Right lobe of liver (tissue), 6 donors: ENCODE measurements at regions not wholly inside any gene's neighbourhood (a gene's known extent, or its start where the extent isn't known, plus 50 kb on each side); places are given as distances from the start of the nearest gene placed in this dataset.

ENCODE experiments used
- ATAC-seq, 4 donors: fragments of 200-7000 bp; cut with Tn5 transposase; one replicate each; pipeline ENCODE4 v1.9.1; 2020; ENCODE audit warnings: mild to moderate bottlenecking in 4 of 4, moderate library complexity in 4 of 4
- DNase-seq, 3 donors: peaks; one replicate each; pipeline ENCODE4 v3.0.0-alpha.2; 2020
- H3K27ac ChIP-seq, 3 donors: fragments of 200-600 bp; one replicate each; pipeline ENCODE4 v1.8.0; 2022
- H3K27me3 ChIP-seq, 2 donors: fragments of 200-600 bp; one replicate each; pipeline ENCODE4 v1.8.0; 2022
- H3K36me3 ChIP-seq, 4 donors: fragments of 200-600 bp; sonication (generic) in 1 of 4; one replicate each; pipeline versions ENCODE4 v1.5.1 to v1.8.0; 2017 to 2022; ENCODE audit warnings: control low read depth in 1 of 4
- H3K4me1 ChIP-seq, 4 donors: fragments of 200-600 bp; sonication (generic) in 1 of 4; one replicate each; pipeline versions ENCODE4 v1.5.1 to v1.8.0; 2017 to 2022; ENCODE audit warnings: control low read depth in 1 of 4
- H3K4me3 ChIP-seq, 3 donors: fragments of 200-600 bp; one replicate each; pipeline ENCODE4 v1.8.0; 2022
- H3K9me3 ChIP-seq, 4 donors: fragments of 200-600 bp; sonication (generic) in 1 of 4; one replicate each; pipeline versions ENCODE4 v1.5.1 to v1.8.0; 2017 to 2022; ENCODE audit warnings: control low read depth in 1 of 4
- CTCF ChIP-seq, 4 donors: fragments of 200-600 bp in 3 of 4; fragments of 450-650 bp in 1 of 4; IDR thresholded peaks; one replicate each; pipeline versions ENCODE4 v1.5.1 to v1.8.0; 2016 to 2022; ENCODE audit warnings: antibody characterized with exemption in 4 of 4, mild to moderate bottlenecking in 2 of 4
- POLR2A ChIP-seq: fragments of 450-650 bp; IDR thresholded peaks from one replicate; pipeline ENCODE4 v1.6.1; 2017; ENCODE audit warnings: antibody characterized with exemption, mild to moderate bottlenecking
- WGBS: methylation state at CpG from one replicate; pipeline ENCODE4 v1.1.6; 2018; ENCODE audit warnings: low coverage, low lambda C conversion rate; ENCODE audit not compliant: insufficient coverage; ENCODE audit errors: missing lambda C conversion rate; 5-methylcytosine and 5-hydroxymethylcytosine counted together
- intact Hi-C, 2 donors: fragments of 100-400 bp; cut with DNase I; formaldehyde crosslinking; loops; one replicate each; pipeline versions ENCODE4 v1.11.2 to v1.14.1; 2022
- donor health status: DM: no; HTN: yes; CAD: no.
- donor health status: DM: no; HTN: no; CAD: no.
- donor health status: DM: no; HTN: no; CAD: no.
- donor health status: DM: no; HTN: yes; CAD: no.
- donor health status: DM: no; HTN: yes; CAD: no.

GRCh38 chr20:11352041-11352440 lies 565.7 kb upstream of the BTBD3 start:
- no peaks in the 10 kb centered on the region for H3K27me3 ChIP-seq
- no peak overlapping the region for H3K27ac ChIP-seq
- DNase-seq, result no peak
- TF ChIP-seq POLR2A, result no peak
- TF ChIP-seq CTCF (IDR thresholded peaks at IDR 0.05), result no peak
- H3K4me1 ChIP-seq, result no peaks in the 10 kb centered on the region
- no peak for ATAC-seq
- H3K36me3 ChIP-seq, result no peaks in the 10 kb centered on the region
- H3K4me3 ChIP-seq, result no peak overlapping the region
- no peaks in the 10 kb centered on the region for H3K9me3 ChIP-seq
- intact Hi-C loops, result no loop called here

GRCh38 chr20:11354846-11355245 lies 562.8 kb upstream of the BTBD3 start:
- intact Hi-C loops, result no loop called here
- WGBS, result 29% methylated on average over 4 of the region's 4 CpGs

GRCh38 chr20:11355345-11355744 lies 562.3 kb upstream of the BTBD3 start:
- Histone ChIP-seq H3K36me3 (no peaks in the 10 kb centered on the region), H3K27ac (no peak overlapping the region), H3K9me3 (no peaks in the 10 kb centered on the region), H3K4me1 (no peaks in the 10 kb centered on the region), H3K27me3 (no peaks in the 10 kb centered on the region), H3K4me3 (no peak overlapping the region)
- no peak for TF ChIP-seq POLR2A
- TF ChIP-seq CTCF (IDR thresholded peaks at IDR 0.05), result no peak
- intact Hi-C loops, result no loop called here
- ATAC-seq (no peak), DNase-seq (no peak)
- WGBS, result 37% methylated on average over 3 of the region's 3 CpGs

More at GRCh38 chr20:11354846-11355245, 562.8 kb upstream of the BTBD3 start:
- TF ChIP-seq POLR2A, result no peak
- no peak for TF ChIP-seq CTCF (IDR thresholded peaks at IDR 0.05)
- Histone ChIP-seq H3K9me3 (no peaks in the 10 kb centered on the region), H3K4me1 (no peaks in the 10 kb centered on the region), H3K4me3 (no peak overlapping the region), H3K27ac (no peak overlapping the region), H3K36me3 (no peaks in the 10 kb centered on the region), H3K27me3 (no peaks in the 10 kb centered on the region)
- DNase-seq (no peak), ATAC-seq (no peak)

- Histone ChIP-seq H3K36me3 (no peaks in the 10 kb centered on the region), H3K27ac (no peak overlapping the region), H3K9me3 (no peaks in the 10 kb centered on the region), H3K4me1 (no peaks in the 10 kb centered on the region), H3K27me3 (no peaks in the 10 kb centered on the region), H3K4me3 (no peak overlapping the region)
- WGBS, result 46% methylated on average over 3 of the region's 3 CpGs
- ATAC-seq (no peak), DNase-seq (no peak)
- intact Hi-C loops, result no loop called here
- TF ChIP-seq POLR2A (no peak), CTCF (IDR thresholded peaks at IDR 0.05) (no peak)
These were observed 561.6 kb upstream of the BTBD3 start for GRCh38 chr20:11356061-11356460.

- H3K4me1 ChIP-seq, result no peaks in the 10 kb centered on the region
- WGBS, result 52% methylated on average over 3 of the region's 3 CpGs
- no peak overlapping the region for H3K27ac ChIP-seq
- TF ChIP-seq POLR2A, result no peak
- TF ChIP-seq CTCF (IDR thresholded peaks at IDR 0.05), result no peak
- intact Hi-C loops, result no loop called here
- no peaks in the 10 kb centered on the region for H3K36me3 ChIP-seq
- no peaks in the 10 kb centered on the region for H3K27me3 ChIP-seq
- ATAC-seq (no peak), DNase-seq (no peak)
- no peaks in the 10 kb centered on the region for H3K9me3 ChIP-seq
- H3K4me3 ChIP-seq, result no peak overlapping the region
These were observed 555.2 kb upstream of the BTBD3 start for GRCh38 chr20:11362450-11362849.
